Posterior vena cava (tissue), 2 donors: ENCODE measurements at regions not wholly inside any gene's neighbourhood (a gene's known extent, or its start where the extent isn't known, plus 50 kb on each side); places are given as distances from the start of the nearest gene placed in this dataset.

Experiments
- DNase-seq: peaks from one replicate; pipeline ENCODE4 v3.0.0-alpha.2; 2020; ENCODE audit warnings: low spot score
- intact Hi-C, 2 donors: fragments of 100-400 bp; cut with DNase I; formaldehyde crosslinking; loops; one replicate each; pipeline versions ENCODE4 v1.14.1 to v1.14.2; 2022 to 2023
- donor health status: DM: yes; HTN: yes; CAD: no.
- donor health status: DM: yes; HTN: yes; CAD: no.

DNA sequence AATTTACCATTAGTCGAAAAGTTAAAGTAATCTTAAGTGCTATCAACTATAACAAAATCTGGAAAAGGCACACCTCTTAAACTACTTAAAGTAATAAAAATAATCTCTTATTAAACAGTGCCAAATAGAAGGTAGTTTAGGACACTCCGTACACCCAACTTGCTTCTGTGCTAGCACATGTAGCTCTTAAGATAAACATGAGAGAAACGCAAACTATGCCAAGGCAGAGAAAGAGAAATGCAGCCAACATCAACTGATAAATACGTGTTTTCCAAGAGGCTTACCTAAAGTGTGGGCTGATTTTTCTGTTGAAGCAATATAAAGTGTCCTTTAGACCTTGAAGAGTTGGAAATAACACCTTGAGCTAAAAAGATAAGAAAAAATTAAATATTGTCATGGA lies 480.6 kb upstream of the DAB2 start:
- intact Hi-C loops: no loop called here
- no peak for DNase-seq

GRCh38 chr5:39902626-39903025 lies 477.8 kb upstream of the DAB2 start:
- DNase-seq: no peak
- intact Hi-C loops: no loop called here

- intact Hi-C loops: no loop called here
- no peak for DNase-seq
Observed at GRCh38 chr5:39898731-39899130, 474.0 kb upstream of the DAB2 start.

- DNase-seq: no peak
- intact Hi-C loops: no loop called here
Observed at GRCh38 chr5:39896706-39897105, 471.9 kb upstream of the DAB2 start.

GRCh38 chr5:39896104-39896503 lies 471.3 kb upstream of the DAB2 start:
- DNase-seq: no peak
- intact Hi-C loops: no loop called here

GRCh38 chr5:39892708-39893107 lies 467.9 kb upstream of the DAB2 start:
- DNase-seq: no peak
- intact Hi-C loops: no loop called here

GRCh38 chr5:39891376-39891775 lies 466.6 kb upstream of the DAB2 start:
- intact Hi-C loops: no loop called here
- no peak for DNase-seq

DNA sequence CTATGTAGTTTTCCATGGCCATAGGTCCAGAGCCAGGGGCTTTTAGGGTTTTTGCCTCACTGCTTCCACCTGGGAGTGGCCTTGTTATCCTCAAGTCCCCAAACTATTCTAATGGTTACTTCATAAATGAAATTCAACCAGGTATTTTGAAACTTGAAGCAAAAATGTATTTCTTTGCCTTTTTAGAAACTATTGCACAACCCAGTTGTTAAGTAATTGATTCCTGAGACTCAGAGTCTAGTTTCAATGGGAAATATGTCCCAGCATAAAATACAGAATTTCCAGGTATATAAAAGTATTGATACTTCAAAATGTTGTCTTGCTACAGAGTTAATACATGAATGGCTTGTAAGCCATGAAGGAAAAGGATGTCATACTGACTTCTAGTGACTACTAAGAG lies 456.2 kb upstream of the DAB2 start:
- intact Hi-C loops: no loop called here
- no peak for DNase-seq

DNA sequence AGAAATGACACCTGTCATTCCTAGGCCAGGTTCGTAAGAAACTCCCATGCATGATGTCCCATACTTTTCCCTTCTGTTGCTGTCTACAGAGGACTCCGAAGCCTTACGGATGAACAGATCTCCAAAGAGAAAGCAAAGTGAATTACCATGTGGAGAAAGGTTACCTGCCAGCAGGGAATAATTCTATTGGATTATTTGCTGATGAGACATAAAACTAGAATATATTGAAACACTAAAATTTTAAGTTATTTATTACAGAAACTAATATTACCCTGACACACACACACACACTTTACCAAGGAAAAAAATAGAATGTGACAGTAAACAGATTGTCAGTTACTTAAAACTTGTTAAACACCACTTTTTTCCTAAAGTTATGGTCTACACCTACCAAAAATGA lies 452.7 kb upstream of the DAB2 start:
- intact Hi-C loops: no loop called here
- no peak for DNase-seq

DNA sequence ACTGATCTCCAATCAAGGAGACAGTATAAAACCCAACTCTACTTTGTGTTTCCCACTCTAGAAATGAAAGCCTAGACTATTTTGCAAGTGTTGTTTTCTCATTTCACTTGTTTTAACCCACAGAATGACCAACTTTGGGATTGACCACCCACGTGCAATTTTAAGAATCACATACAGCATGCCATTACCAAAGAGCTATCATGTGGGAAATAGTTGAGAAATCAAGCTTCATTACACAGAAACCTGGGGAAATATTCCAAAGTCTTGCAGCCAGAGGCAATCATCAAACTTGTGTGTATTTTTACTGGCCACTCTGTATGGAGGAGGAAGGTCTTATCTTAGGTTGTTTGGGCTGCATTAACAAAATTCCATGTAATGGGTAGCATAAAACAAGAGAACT lies 451.4 kb upstream of the DAB2 start:
- DNase-seq: no peak
- intact Hi-C loops: no loop called here

GRCh38 chr5:39870137-39870536 lies 445.4 kb upstream of the DAB2 start:
- intact Hi-C loops: no loop called here
- DNase-seq: no peak

DNA sequence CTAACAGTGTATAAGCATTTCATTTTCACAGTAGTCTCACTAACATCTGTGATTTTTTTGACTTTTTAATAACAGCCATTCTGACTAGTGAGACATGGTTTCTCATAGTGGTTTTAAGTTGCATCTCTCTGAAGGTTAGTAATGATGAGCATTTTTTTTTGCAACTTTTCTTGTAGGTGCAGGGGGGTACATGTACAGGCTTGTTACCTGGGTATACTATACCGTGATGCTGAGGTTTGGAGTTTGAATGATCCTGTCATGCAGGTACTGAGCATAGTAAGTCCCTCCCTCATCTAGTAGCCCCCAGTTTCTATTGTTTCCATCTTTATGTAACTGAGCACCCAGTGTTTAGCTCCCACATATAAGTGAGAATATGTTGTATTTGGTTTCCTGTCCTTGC lies 444.6 kb upstream of the DAB2 start:
- intact Hi-C loops: no loop called here

GRCh38 chr5:39867923-39868322 lies 443.1 kb upstream of the DAB2 start:
- intact Hi-C loops: no loop called here
- DNase-seq: no peak

More for the DNA sequence above, 444.6 kb upstream of the DAB2 start:
- DNase-seq: no peak

DNA sequence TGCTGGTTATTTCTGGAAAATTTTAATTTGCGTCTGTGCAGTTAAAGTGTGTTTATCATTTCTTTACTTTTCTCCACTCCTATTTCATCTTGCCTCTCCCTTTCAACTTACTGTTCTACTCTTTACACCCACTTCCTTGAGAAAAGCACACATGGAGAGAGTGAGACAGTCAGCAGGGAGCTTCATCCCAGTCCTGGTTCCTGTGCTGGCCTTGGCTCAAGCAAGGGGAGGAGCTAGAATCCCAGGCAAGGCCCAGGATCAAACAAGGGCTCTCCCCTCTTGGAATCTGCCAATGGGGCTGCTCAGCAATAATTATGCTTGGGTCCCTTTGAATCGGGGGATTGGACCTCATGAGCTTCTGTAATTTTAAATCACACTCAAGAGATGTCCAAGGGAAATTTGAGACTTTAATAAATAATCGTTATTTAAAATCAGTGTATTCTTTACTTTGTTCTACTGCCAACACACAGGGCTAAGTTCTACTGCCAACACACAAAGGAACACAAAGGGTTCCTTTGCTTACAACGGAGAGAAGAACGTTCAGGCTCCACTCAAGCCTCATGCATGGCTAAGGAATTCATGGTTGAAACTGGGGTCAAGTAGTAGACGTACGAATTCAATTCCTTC lies 439.3 kb upstream of the DAB2 start:
- intact Hi-C loops: no loop called here
- no peak for DNase-seq

DNA sequence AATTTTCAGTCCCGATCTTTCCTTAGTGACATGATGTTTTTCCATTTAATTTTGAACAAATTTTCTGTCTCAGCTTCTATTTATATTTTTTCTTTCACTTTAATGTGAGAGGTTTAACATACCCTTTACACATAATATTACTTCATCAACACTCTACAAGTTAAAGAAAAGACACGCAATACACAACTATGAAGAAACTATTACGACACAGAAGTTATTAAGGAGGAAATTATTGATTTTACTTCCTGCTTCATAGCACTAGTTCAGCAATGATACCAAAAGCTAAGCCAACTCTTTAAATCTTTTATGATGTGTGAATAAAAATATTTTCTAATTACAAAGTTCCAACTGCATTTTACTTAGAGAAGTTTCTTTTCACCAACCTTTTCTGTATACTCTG lies 432.3 kb upstream of the DAB2 start:
- intact Hi-C loops: no loop called here
- no peak for DNase-seq

- intact Hi-C loops: no loop called here
- DNase-seq: no peak
Observed at GRCh38 chr5:39854771-39855410, 430.1 kb upstream of the DAB2 start.

- no peak for DNase-seq
- intact Hi-C loops: no loop called here
Observed at GRCh38 chr5:39850291-39850690, 425.5 kb upstream of the DAB2 start.

DNA sequence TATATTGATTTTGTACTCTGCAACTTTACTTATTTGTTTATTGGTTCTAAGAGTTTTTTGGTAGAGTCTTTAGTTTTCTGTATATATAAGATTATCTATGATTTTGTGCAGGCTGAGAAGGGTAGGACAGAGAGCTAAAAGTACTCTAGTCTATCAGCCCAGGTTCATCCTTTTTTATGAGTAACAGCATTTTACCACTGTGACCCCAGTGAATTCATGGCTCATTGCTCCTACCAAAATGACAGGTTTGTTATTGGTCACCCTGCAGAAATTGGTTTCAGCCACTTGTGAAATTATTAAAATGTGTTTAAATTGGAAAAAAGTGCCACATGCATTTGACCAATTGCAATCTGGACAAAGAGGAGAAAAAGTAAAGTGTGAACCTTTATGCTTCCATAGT lies 421.4 kb upstream of the DAB2 start:
- intact Hi-C loops: no loop called here
- no peak for DNase-seq

- intact Hi-C loops: no loop called here
- no peak for DNase-seq
Observed at GRCh38 chr5:39843767-39844166, 419.0 kb upstream of the DAB2 start.

- DNase-seq: no peak
- intact Hi-C loops: no loop called here
Observed at GRCh38 chr5:39835371-39835770, 410.6 kb upstream of the DAB2 start.

GRCh38 chr5:39829441-39829840 lies 404.7 kb upstream of the DAB2 start:
- intact Hi-C loops: no loop called here
- DNase-seq: no peak

DNA sequence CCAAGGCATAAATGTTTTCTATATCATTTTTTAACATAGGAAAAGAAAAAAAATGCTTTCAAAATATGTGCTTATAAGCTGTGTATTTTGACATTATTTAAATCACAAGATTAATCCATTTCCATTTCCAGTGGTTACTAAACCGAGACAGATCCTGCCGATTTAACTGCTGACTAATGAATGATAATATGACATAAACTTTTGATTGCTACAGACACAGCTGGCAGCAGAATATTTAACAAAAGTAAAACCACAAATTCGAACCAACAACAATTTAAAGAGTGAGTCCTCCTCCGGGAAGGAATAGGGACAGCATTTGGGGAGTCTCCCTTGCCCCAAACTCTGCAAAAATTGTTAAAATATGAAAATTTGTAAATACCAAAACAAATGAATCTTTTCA lies 401.3 kb upstream of the DAB2 start:
- no peak for DNase-seq
- intact Hi-C loops: no loop called here
